CD4-positive, alpha-beta T cell treated with Interleukin-4 for 1 hour (primary cell): ENCODE measurements at regions not wholly inside any gene's neighbourhood (a gene's known extent, or its start where the extent isn't known, plus 50 kb on each side); places are given as distances from the start of the nearest gene placed in this dataset.
"Not testable (repeated sequence)": the region's sequence is repeated elsewhere in the genome, so short reads cannot be mapped to it uniquely, and the experiment has no call there.

Source experiments
- DNase-seq, 2 donors: peaks; one replicate each; pipeline ENCODE4 v3.0.0-alpha.2; 2020 to 2022

DNA sequence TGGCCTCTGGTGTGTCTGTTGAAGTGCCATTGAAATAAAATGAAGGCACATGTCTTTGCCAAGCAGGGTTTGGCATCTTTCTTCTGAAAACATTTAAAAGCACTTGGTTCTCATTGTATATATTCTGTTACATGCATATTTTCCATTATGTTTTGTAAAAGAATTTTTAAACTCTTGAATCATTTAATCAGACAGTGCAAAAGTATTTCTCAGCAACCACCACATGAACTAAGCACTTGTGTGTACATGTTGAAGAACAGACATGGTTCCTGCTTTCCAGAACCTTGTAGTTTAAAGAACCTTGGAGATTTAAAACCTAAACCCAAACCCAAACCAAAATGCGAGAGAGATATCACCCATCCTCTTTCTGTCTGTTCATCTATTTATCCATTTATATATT lies 220.3 kb upstream of the GIMD1 start:
- DNase-seq, result no peak

- DNase-seq, result no peak
Measured at GRCh38 chr4:106587558-106587957, 219.0 kb upstream of the GIMD1 start.

DNA sequence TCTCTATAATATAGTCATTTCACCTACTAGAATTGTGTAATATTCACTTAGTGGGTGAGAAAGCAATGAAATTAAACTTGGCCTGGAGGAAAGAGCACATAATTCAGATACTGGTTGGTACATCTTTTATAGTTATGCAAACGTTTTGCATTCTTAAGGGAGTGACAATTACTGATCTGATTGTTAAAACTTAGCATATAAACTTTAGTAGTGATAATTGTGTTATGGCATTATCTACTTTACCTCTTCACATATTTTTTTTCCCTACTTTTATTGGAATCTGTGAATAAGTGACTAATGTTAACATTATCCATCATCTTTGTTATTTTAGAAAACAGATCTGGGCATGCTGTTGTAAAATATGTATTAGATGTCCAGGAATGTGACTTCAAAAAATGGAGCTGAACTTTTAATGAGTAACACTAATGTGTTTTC lies 217.4 kb upstream of the GIMD1 start:
- DNase-seq, result no peak

GRCh38 chr4:106584337-106584989 lies 215.9 kb upstream of the GIMD1 start:
- DNase-seq, result no peak

- no peak for DNase-seq
Measured at GRCh38 chr4:106583567-106583966, 215.0 kb upstream of the GIMD1 start.

DNA sequence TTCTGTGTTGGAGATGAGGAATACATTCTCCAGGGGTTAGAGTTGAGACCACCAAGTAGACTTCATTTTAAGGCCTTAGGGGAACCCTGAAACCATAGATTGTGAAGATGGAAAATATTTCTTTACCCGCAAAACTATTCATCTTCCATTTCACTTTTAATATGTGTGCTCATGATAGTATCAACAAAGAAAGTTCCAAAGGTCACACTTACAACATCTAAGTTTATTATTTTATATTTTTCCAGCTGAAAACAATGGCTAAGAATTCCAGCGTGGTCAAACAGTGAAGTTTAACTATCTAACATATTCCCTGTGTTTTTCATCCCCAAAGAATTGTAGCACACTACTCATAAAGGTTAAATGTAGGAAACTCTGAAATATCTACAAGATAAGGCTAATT lies 214.5 kb upstream of the GIMD1 start:
- no peak for DNase-seq

- no peak for DNase-seq
Measured at GRCh38 chr4:106582103-106582502, 213.5 kb upstream of the GIMD1 start.

- no peak for DNase-seq
Measured at GRCh38 chr4:106579236-106579635, 210.7 kb upstream of the GIMD1 start.

DNA sequence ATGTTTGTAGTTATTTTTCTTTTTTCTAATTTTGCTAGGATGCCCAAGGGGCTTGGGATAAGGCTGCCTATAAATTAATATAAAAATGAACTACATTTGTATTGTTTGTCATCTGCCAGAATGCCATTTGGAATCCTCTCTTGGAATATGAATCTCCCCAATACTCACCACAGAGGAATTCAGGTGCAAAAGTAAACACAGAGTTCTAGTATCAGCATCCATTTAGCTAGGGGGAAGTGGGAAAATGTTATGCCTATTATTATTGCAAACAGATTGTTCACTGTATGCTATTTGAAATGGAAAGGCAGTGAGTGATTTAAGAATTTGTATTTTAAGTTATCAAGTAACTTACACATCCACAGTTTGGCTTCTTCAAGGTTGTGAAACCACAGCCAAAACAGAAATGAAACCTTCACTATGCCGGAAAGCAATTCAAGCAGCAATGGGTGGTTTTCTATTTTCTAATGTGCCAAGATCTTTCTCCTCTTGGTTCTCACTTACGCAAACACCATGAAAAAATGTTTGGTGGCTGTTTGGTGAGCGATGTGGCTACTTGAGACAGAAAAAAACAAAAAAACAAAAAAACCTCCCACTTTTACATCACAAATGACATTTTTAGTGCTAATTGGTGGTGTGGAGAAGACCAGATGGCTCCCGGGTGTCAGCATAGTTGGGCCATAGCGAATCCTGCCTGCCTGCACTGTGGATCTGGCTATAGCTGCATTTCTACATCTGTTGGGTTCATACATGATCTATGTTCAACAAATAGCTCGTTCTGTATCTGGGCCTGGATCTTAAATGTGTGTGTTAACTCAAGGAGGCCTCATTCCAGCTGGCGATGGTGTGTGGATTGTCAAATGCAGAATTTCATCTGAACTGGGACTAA lies 200.8 kb upstream of the GIMD1 start:
- no peak for DNase-seq

DNA sequence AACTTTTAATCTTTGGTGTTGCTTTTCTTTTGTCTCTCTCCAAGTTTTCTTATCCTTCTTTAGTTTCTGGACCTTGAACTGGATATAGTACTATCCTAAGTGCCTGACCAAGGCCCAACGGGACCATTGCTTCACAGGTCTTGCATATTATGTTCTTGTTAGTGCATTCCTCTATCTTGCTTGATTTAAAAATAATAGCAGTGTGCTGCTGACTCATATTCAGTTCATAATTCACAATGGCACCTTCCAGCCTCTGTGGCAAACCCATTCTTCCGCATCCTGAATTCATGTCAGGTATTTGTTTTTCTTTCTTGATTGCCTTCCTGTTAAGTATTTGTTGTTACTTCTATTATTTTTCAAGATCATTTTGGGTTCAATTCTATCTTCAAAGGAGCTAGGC lies 197.1 kb upstream of the GIMD1 start:
- DNase-seq, result no peak

GRCh38 chr4:106563637-106564036 lies 195.1 kb upstream of the GIMD1 start:
- DNase-seq, result not testable (repeated sequence)

DNA sequence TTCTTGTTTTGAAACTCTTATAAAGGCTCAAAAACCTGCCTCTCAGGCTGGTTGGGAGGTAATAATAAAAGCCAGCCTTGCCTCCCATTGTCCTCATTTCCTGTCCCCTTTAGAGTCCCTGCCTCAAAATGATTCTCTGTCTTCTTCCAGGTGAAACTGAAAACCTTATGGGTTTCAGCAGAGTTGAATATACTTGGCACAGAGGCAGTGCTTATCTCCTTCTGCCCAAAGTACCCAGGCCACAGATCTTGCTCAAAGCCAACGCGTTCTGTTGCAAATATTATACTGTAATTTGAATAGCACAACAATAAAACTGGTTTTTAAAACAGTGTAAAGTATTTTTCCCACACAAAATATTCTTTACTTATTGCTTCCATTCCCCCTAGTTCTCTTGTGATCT lies 183.1 kb upstream of the GIMD1 start:
- DNase-seq, result no peak

DNA sequence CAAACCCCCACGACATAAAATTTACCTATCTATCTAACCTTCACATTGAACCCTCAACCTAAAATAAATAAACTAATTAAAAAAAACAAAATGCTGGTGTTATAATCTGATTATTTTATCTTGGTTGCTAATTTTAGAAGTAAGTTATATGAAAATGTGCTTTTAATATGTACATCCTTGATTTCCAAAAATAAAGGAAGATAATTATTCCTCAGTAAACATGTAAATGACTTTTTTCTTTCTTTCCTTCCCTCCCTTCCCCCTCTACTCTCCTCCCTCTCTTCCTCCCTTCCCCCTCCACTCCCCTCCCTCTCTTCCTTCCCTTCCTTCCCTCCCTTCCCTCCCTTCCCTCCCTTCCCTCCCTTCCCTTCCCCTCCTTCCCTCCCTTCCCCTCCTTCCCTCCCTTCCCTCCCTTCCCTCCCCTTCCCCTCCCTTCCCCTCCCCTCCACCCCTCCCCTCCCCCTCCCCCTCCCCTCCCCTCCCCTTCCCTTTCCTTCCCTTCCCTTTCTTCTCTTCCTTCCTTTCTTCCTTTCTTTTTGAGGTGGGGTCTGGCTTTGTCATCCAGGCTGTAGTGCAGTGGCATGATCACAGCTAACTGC lies 180.0 kb upstream of the GIMD1 start:
- no peak for DNase-seq

DNA sequence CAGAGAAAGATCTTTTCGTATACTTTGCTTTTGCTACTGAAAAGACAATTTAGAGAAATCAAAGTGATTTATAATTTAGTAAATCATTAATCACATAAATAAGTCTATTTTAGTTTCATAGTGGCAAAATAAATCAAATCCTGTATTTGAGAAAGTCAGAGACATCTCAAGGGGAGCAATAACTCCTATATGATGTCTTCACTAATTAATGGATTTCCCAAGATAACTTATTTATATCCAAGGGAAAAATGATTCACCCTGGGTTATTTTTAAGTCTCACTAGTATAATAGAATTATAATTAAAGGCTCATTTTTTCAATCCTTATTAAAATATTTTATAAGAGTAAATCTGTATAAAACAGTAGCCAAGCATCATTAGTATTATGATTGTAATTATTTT lies 177.8 kb upstream of the GIMD1 start:
- DNase-seq, result no peak

- DNase-seq, result not testable (repeated sequence)
Measured at GRCh38 chr4:106542609-106543008, 174.0 kb upstream of the GIMD1 start.

DNA sequence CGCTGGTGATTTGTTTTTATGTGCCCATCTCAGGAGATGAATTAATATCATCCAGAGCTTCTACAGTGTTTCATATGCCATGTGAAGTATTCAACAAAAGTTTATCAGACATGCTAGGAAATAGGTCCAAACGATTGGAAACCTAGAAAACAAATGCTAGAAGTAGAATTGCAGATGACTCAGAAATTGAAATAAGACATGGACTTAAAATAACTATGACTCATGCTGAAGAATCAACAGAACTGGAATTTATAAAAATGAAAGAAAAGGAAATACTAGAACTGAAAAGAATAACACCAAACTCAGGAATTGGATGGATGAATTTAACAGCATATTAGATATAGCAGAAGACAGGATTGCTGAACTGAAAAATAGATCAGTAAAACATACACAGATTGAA lies 172.7 kb upstream of the GIMD1 start:
- no peak for DNase-seq

DNA sequence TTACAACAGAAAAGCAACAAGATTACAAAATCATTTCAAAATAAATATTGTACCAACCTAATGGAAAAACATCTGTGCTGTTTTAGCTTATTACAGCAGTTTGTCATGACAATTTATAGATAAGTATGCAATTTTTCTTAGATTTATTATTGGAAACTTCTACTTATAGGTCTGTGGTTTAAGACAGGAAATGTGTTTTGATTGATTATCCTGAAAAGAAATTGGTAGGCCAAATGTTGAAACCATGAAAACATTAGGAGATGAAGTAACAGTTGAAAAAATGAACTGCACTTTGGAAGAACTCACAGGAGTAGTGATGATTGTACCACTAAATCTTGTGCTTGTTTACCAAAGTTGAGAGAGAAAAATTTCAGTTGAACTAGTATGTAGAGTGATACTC lies 162.2 kb upstream of the GIMD1 start:
- DNase-seq, result no peak

DNA sequence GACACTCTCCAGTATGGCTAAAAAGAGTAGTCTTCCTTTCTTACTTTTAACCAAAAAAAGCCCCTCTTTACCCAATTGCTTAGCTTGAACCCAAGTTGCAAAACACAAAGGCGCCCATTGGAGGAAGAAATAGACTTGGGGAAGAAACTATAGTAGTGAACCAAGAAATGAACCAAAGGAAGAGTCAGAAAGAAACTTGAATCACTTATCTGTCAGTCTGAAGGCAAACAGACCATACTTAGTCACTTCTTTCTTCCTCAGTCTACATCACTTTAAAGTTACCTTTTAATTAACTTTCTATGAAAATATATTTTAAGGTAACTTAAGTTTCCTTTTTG lies 161.4 kb upstream of the GIMD1 start:
- no peak for DNase-seq

DNA sequence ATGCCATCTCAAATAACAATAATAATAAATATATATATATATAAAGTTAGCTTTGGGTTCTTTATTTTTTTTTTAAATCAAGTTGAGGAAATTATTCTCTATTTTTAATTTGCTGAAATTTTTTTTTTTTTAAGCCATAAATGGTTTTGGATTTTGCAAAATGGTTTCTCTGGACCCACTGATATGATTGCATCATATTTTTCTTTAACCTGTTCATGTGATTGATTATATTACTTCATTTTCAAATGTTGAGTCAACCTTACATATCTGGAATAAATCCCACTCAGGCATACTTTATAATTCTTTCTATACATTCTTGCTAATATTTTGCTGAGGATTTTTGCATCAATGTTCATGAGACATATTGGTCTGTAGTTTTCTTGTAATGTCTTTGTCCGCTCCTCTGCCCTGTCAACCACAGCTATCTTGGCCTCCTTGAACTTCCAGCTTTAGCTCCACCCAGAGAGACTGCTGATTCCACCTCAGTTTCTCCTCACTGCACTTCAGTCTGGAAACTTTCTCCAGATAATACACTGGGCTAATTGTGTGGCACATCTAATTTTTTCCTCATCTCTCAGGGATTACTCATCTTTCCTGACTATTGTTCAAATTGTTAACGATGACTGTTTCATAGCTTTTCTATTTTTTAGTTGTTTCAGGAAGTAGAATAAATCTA lies 160.9 kb upstream of the GIMD1 start:
- no peak for DNase-seq

GRCh38 chr4:106527316-106527715 lies 158.7 kb upstream of the GIMD1 start:
- no peak for DNase-seq

DNA sequence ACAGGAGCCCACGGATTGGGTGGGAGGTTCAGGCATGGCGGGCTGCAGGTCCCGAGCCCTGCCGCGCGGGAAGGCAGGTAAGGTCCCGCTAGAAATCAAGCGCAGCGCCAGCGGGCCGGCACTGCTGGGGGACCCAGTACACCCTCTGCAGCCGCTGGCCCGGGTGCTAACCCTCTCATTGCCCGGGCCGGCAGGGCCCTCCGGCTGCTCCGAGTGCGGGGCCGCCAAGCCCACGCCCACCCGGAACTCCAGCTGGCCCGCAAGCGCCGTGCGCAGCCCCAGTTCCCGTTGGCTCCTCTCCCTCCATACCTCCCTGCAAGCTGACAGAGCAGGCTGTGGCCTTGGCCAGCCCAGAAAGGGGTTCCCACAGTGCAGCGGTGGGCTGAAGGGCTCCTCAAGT lies 156.8 kb upstream of the GIMD1 start:
- DNase-seq, result not testable (repeated sequence)

DNA sequence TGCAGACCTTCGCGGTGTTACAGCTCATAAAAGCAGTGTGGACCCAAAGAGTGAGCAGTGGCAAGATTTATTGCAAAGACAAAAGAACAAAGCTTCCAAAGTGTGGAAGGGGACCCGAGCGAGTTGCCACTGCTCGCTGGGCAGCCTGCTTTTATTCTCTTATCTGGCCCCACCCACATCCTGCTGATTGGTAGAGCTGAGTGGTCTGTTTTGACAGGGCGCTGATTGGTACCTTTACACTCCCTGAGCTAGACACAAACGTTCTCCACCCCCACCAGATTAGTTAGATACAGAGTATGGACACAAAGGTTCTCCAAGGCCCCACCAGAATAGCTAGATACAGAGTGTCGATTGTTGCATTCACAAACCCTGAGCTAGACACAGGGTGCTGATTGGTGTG lies 156.2 kb upstream of the GIMD1 start:
- not testable (repeated sequence) for DNase-seq

DNA sequence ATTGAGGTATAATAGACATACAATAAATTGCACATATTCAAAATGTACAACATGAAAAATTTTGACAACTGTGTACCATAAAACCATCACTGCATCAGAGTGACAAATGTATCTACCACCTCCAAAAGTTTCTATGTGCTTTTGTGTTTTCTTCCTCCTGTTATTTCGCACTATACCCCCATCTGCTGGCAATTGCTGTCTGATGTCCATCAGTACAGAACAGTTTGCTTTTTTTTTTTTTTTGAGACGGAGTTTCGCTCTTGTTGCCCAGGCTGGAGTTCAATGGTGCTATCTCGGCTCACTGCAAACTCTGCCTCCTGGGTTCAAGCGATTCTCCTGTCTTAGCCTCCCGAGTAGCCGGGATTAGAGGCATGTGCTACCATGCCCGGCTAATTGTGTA lies 154.3 kb upstream of the GIMD1 start:
- no peak for DNase-seq

DNA sequence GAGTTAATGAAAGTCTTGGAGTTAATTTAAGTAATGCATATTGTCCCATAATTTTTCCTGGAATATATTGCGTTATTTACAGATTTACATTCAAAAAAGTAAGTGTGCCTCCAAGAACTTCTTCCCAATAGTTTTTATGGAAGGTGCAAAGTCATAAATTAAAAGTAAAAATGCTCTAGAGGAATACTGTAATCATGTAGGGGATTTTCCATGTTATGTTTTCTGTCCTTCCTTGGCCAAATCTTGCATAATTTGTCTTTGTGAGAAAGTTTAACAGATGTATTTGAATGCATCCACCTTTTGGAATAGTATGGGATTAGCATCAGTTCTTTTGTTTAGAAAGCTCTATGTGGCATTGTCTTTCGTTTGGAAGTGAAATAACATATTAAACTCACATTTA lies 144.1 kb upstream of the GIMD1 start:
- DNase-seq, result no peak
